ENCODE measurements at regions not wholly inside any gene's neighbourhood (a gene's known extent, or its start where the extent isn't known, plus 50 kb on each side); places are given as distances from the start of the nearest gene placed in this dataset.

GRCh38 chr6:132016396-132016795, 65.2 kb upstream of the CCN2 start:
- Histone ChIP-seq H3K27me3 (no peaks in the 10 kb centered on the region), H3K36me3 (no peaks in the 10 kb centered on the region), H3K27ac (no peak overlapping the region), H3K4me3 (no peak overlapping the region), H3K9me3 (no peaks in the 10 kb centered on the region), H3K4me1 (ENCODE audit: insufficient read depth) (peaks cover 3% of the 10 kb centered on the region)
- intact Hi-C loops (cut with DNase I): no loop called here
- DNase-seq: no peak
- WGBS, 3 donors: 69 to 84% (median 74%) methylated on average over 1 of the region's 1 CpG
- TF ChIP-seq, protein P1, sequence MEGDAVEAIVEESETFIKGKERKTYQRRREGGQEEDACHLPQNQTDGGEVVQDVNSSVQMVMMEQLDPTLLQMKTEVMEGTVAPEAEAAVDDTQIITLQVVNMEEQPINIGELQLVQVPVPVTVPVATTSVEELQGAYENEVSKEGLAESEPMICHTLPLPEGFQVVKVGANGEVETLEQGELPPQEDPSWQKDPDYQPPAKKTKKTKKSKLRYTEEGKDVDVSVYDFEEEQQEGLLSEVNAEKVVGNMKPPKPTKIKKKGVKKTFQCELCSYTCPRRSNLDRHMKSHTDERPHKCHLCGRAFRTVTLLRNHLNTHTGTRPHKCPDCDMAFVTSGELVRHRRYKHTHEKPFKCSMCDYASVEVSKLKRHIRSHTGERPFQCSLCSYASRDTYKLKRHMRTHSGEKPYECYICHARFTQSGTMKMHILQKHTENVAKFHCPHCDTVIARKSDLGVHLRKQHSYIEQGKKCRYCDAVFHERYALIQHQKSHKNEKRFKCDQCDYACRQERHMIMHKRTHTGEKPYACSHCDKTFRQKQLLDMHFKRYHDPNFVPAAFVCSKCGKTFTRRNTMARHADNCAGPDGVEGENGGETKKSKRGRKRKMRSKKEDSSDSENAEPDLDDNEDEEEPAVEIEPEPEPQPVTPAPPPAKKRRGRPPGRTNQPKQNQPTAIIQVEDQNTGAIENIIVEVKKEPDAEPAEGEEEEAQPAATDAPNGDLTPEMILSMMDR (IDR thresholded peaks at IDR 0.05): no peak
- TF ChIP-seq POLR2A (IDR thresholded peaks at IDR 0.05) (no peak), EP300 (IDR thresholded peaks at IDR 0.05) (no peak)

DNA sequence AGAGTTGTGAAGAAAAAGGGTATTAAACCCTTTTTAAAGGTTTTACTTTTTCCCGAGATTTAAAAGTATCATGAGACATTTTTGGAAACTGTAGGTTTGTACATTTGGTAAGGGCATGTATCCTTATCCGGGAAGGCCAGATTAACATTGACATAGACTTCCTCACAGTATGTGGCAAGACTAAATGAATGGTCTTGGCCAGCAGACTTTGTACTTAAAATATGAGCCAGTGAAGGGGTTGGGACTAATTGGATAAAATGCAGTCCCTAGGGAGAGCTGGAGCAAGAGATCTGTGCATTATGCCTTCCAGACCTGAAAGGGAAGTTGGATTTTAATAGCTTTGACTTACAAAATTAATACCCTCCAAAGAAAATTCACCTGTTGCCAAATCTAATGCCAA, 60.4 kb upstream of the CCN2 start:
- TF ChIP-seq POLR2A (IDR thresholded peaks at IDR 0.05) (no peak), EP300 (IDR thresholded peaks at IDR 0.05) (no peak)
- TF ChIP-seq, protein P1 (IDR thresholded peaks at IDR 0.05): no peak
- no peak overlapping the region for H3K27ac ChIP-seq
- no peaks in the 10 kb centered on the region for H3K9me3 ChIP-seq
- intact Hi-C loops (cut with DNase I): no loop called here
- WGBS, 3 donors: 42 to 79% (median 79%) methylated on average over 2 of the region's 2 CpGs
- H3K4me1 ChIP-seq (ENCODE audit: insufficient read depth): no peaks in the 10 kb centered on the region
- no peaks in the 10 kb centered on the region for H3K27me3 ChIP-seq
- H3K36me3 ChIP-seq: no peaks in the 10 kb centered on the region
- no peak for DNase-seq
- no peak overlapping the region for H3K4me3 ChIP-seq

- no peaks in the 10 kb centered on the region for H3K27me3 ChIP-seq
- no peak for DNase-seq
- no peak overlapping the region for H3K27ac ChIP-seq
- H3K36me3 ChIP-seq: no peaks in the 10 kb centered on the region
- TF ChIP-seq EP300 (IDR thresholded peaks at IDR 0.05): no peak
- no peak for TF ChIP-seq POLR2A (IDR thresholded peaks at IDR 0.05)
- TF ChIP-seq, protein P1 (IDR thresholded peaks at IDR 0.05): no peak
- no peaks in the 10 kb centered on the region for H3K4me1 ChIP-seq (ENCODE audit: insufficient read depth)
- intact Hi-C loops (cut with DNase I): no loop called here
- H3K4me3 ChIP-seq: no peak overlapping the region
- H3K9me3 ChIP-seq: no peaks in the 10 kb centered on the region
These were observed 58.0 kb upstream of the CCN2 start for GRCh38 chr6:132009175-132009574.

- Histone ChIP-seq H3K27ac (no peak overlapping the region), H3K9me3 (no peaks in the 10 kb centered on the region), H3K27me3 (no peaks in the 10 kb centered on the region), H3K4me1 (ENCODE audit: insufficient read depth) (no peaks in the 10 kb centered on the region), H3K36me3 (no peaks in the 10 kb centered on the region), H3K4me3 (no peak overlapping the region)
- TF ChIP-seq EP300 (IDR thresholded peaks at IDR 0.05) (no peak), POLR2A (IDR thresholded peaks at IDR 0.05) (no peak)
- TF ChIP-seq, protein P1 (IDR thresholded peaks at IDR 0.05): no peak
- no peak for DNase-seq
- intact Hi-C loops (cut with DNase I): no loop called here
- 83 to 89% (median 88%) methylated on average over 2 of the region's 2 CpGs for WGBS, 3 donors
These were observed 56.5 kb upstream of the CCN2 start for GRCh38 chr6:132007474-132008190.
